GM12872 (cell line): ENCODE measurements at regions not wholly inside any gene's neighbourhood (a gene's known extent, or its start where the extent isn't known, plus 50 kb on each side); places are given as distances from the start of the nearest gene placed in this dataset.

Source experiments
- TF ChIP-seq, protein P1 (sequence below): IDR thresholded peaks from 3 replicates; pipeline ENCODE4 v1.5.1; 2011; ENCODE audit warnings: low read depth, mild to moderate bottlenecking, low read length, moderate library complexity; ENCODE audit not compliant: insufficient read depth

DNA sequence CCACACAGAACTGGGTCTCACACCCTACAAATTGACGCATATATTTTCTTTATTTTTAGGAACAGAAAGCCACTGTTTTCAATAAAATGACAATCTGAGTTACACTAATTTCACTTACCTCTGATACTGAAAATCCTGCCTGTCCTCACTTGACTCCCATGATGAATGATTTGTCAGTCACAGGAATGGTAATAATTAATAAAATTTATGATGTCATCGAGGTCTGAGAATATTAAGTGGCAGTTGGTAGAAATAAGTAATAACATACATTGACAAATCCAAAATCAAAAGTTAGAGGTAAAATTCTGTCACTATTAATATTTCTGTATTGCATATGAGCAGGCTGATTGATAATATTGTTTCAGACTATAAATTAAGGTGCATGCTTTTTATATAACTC lies 418.7 kb upstream of the RGS18 start:
- TF ChIP-seq, protein P1, sequence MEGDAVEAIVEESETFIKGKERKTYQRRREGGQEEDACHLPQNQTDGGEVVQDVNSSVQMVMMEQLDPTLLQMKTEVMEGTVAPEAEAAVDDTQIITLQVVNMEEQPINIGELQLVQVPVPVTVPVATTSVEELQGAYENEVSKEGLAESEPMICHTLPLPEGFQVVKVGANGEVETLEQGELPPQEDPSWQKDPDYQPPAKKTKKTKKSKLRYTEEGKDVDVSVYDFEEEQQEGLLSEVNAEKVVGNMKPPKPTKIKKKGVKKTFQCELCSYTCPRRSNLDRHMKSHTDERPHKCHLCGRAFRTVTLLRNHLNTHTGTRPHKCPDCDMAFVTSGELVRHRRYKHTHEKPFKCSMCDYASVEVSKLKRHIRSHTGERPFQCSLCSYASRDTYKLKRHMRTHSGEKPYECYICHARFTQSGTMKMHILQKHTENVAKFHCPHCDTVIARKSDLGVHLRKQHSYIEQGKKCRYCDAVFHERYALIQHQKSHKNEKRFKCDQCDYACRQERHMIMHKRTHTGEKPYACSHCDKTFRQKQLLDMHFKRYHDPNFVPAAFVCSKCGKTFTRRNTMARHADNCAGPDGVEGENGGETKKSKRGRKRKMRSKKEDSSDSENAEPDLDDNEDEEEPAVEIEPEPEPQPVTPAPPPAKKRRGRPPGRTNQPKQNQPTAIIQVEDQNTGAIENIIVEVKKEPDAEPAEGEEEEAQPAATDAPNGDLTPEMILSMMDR: no peak

- TF ChIP-seq, protein P1: peak; percentile 10; the same call in 1 of the 3 replicates
Observed at GRCh38 chr1:191752342-191752741, 405.9 kb upstream of the RGS18 start.

DNA sequence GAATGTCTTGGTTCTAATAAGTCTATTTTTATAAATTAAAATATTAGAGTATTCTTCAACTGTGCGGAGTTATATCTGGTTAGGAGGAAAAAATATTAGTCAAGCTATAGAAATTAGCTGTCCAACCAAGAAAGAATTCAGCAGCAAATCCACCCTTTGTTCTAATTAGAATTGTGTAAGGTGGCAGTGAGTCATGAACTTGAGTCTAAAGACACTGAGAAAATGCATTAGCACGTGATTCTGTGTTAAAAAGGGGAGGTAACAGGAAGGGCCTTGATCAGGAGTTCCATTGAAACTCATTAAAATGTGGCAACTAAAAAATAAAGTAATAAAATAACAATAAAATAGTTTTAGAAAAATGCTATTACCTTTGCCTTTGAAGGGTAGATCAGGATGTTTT lies 398.2 kb upstream of the RGS18 start:
- TF ChIP-seq, protein P1: no peak

DNA sequence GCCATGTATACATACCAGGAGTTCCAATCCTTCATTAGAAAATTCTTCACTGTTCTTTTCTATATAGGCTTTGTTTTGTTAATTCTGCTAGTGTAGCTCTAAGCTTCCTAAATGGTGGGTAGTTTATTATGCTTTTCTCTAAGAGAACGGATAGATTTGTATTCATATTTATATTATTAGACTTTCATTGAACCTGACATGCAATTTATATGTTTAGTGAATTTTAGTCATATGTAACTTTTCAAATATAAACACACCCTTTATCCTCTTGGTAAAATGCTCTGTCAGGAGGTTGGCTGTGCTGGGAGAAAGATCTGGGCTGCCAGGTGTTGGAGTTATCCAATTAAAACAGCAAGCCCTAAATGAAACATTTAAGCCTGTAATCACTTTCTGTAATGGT lies 369.7 kb upstream of the RGS18 start:
- TF ChIP-seq, protein P1: no peak

DNA sequence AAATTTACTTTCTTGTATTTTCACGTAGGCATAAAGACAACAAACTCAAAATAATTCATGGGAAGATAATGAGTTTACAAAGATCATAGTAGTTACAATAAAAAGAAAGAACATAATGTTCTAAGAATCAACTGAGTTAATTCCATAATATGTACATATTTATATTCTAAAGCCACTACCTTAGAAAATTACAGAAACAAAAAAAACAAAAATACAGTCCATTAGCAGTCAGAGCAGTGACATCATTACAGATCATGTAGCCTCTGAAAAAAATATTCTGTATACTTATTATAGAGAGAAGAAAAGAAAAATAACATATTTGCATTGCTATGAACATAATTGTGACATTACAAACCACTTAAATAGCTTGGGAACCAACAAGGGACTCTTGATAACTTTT lies 360.1 kb upstream of the RGS18 start:
- TF ChIP-seq, protein P1: no peak

- TF ChIP-seq, protein P1: no peak
Observed at GRCh38 chr1:191804311-191804710, 354.0 kb upstream of the RGS18 start.

DNA sequence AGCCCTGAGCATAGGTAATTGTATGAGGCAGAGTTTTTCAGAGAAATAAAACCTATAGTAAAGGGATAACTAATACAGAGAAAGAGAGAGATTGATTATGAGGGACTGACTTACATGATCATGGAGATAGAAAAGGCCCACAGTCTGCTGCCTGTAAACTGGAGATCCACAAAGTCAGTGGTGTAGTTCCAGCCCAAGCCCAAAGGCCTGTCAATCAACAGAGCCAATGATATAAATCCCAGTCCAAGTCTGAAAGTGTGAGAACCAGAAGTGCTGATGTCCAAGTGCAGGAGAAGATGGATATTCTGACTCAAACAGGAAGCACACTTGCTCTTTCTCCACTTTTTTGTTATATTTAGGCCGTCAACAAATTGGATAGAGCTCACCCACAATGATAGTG lies 340.1 kb upstream of the RGS18 start:
- TF ChIP-seq, protein P1: no peak

GRCh38 chr1:191831572-191831971 lies 326.7 kb upstream of the RGS18 start:
- TF ChIP-seq, protein P1: peak; percentile 28; the same call in 1 of the 3 replicates
